Effector memory CD8-positive, alpha-beta T cell (primary cell): ENCODE measurements at regions not wholly inside any gene's neighbourhood (a gene's known extent, or its start where the extent isn't known, plus 50 kb on each side); places are given as distances from the start of the nearest gene placed in this dataset.
A peak's percentile ranks its signal among the peaks of the same experiment; 100 is the strongest.

ENCODE experiments used
- ATAC-seq: fragments of 150-1000 bp; cut with Tn5 transposase; replicated peaks from 2 replicates; pipeline ENCODE4 v1.10.0; 2021; ENCODE audit warnings: mild to moderate bottlenecking, moderate library complexity
- DNase-seq, 3 experiments: peaks; one replicate each; pipeline ENCODE4 v3.0.0; 2021
- H3K27ac Mint-ChIP-seq, 2 donors: one replicate each; pipeline ENCODE4 v1.8.0; 2022; ENCODE audit warnings: mild to moderate bottlenecking in 2 of 2, mixed read lengths in 2 of 2, moderate library complexity in 2 of 2
- H3K27me3 Mint-ChIP-seq, 2 donors: one replicate each; pipeline ENCODE4 v1.8.0; 2022; ENCODE audit warnings: mixed read lengths in 2 of 2
- H3K36me3 Mint-ChIP-seq: one replicate; pipeline ENCODE4 v1.8.0; 2022; ENCODE audit warnings: mild to moderate bottlenecking, moderate library complexity, mixed read lengths; ENCODE audit not compliant: insufficient read depth
- H3K4me1 Mint-ChIP-seq, 2 donors: one replicate each; pipeline ENCODE4 v1.8.0; 2022; ENCODE audit warnings: low read depth in 2 of 2, mixed read lengths in 2 of 2
- H3K4me3 Mint-ChIP-seq, 2 donors: one replicate each; pipeline ENCODE4 v1.8.0; 2022; ENCODE audit warnings: mild to moderate bottlenecking in 2 of 2, mixed read lengths in 2 of 2, moderate library complexity in 2 of 2
- H3K9me3 Mint-ChIP-seq, 2 donors: one replicate each; pipeline ENCODE4 v1.8.0; 2022; ENCODE audit warnings: mixed read lengths in 2 of 2

DNA sequence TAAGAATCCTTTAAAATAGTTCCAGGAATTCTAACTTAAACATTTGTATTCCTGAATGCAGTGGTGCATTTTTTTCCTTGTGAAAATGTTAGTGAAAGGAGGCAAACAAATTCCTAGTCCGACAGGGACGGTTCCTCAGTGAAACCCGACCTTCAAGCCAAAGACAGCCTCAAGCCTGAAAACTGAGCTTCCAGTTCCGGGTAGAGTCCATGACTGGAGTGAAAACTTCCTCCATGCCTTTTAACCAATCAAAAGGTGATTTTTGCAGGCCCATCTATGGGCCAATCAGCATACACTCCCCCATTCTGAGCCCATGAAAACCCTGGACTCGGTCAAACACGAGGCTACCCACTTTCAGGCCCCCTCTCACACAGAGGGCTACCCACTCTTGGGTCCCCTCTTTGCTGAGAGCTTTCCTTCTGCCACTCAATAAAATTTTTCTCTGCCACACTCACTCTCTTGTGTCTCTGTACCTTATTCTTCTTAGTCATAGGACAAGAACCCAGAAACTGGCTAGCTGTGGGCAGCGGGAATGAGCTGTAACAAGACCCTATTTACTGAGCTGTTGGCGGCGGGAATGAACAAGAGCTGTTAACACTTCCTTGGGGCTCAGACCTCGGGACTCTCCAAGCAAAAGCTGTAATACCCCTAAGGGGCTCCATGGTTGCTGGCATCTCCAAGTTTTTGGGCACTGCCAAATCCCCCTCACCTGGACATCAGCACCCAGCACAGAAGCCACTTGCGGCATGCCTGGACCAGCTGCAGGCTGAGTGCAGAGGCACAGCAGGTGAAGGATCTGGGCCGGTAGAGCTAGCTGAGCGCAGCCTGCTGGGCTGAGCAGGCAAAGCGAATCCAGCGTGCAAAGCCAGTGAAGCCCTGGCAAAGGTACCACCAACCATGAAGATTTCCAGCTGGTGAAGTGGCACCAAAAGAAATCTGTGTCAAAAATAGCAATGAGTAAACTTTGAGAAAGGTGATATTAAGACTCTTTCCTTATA lies 598.8 kb downstream of the MCTP2 start:
- Mint-ChIP-seq H3K36me3 (peaks cover 3% of the 10 kb centered on the region), H3K4me3 (no peak overlapping the region), H3K27ac (no peak overlapping the region), H3K9me3 (no peaks in the 10 kb centered on the region), H3K4me1 (no peaks in the 10 kb centered on the region), H3K27me3 (no peaks in the 10 kb centered on the region)
- DNase-seq (no peak), ATAC-seq (no peak)

DNA sequence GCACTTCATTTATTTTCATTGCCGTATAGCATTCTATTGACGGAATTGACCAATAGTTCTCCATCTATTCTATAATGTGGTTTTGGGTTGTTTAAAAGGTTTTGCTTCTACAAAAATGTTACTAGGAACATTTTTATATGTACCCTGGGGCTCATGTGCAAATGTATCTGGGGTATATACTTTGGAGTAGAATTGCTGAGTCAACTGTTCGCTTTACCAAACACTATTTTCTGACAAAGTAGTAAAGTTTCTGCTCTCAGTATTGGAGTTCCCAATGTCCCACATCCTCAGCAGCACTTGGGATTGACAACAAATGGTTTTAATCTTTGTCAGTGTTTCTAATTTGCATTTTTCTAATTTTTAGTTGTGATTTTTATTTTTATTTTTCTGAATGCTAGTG lies 602.6 kb downstream of the MCTP2 start:
- H3K27me3 Mint-ChIP-seq, result no peaks in the 10 kb centered on the region
- ATAC-seq (no peak), DNase-seq (no peak)
- peaks cover 3% of the 10 kb centered on the region for H3K36me3 Mint-ChIP-seq
- no peaks in the 10 kb centered on the region for H3K9me3 Mint-ChIP-seq
- no peak overlapping the region for H3K4me3 Mint-ChIP-seq
- no peak overlapping the region for H3K27ac Mint-ChIP-seq
- no peaks in the 10 kb centered on the region for H3K4me1 Mint-ChIP-seq

DNA sequence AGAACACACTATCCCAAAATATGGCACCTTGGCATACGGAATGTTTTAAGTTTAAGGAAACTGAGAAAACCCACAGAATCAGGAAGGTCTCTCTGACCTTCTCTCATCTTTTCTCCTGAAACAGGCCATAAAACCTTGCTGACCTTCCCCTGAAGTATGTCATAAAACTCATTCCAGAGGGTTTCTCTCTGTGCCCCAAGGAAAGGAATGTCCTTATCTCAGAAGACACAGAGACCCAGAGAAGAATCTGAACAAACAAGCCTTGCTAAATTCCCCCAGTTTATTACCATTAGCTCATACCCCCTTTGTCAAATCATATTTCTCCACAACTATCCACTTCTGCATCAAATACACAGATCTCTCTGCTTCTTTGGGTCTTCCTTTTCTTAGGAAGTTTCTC lies 603.1 kb downstream of the MCTP2 start:
- no peak overlapping the region for H3K27ac Mint-ChIP-seq
- no peak for DNase-seq
- peaks cover 3% of the 10 kb centered on the region for H3K36me3 Mint-ChIP-seq
- H3K27me3 Mint-ChIP-seq, result no peaks in the 10 kb centered on the region
- H3K4me1 Mint-ChIP-seq, result no peaks in the 10 kb centered on the region
- no peak overlapping the region for H3K4me3 Mint-ChIP-seq
- ATAC-seq, result no peak
- H3K9me3 Mint-ChIP-seq, result no peaks in the 10 kb centered on the region

DNA sequence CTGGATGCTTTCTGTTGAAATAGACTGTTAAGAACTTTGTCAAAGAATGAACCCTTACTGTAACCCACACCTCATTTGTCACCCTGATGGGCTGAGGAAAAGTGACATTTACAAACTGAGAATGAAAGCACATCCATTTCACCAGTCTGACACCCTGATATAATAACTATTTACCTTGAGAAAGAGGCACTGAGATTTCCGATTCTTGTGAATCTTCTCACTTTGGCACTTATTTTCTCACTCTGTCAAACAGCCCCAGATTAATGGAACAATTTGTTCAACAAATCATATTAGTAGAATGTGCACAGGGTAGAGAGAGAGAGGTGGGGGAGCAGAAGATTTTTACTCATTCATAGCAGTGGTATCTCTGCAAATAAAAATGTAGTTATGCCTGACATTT lies 606.9 kb downstream of the MCTP2 start:
- Mint-ChIP-seq H3K27me3 (peaks cover 11 to 29% of the 10 kb centered on the region in 2 donors), H3K9me3 (peaks cover 0 to 3% of the 10 kb centered on the region in 2 donors), H3K4me3 (no peak overlapping the region), H3K4me1 (no peaks in the 10 kb centered on the region), H3K36me3 (peaks cover 3% of the 10 kb centered on the region), H3K27ac (peak overlapping the region in 1 of 2 donors; percentile 68)
- DNase-seq, result no peak
- ATAC-seq, result no peak

DNA sequence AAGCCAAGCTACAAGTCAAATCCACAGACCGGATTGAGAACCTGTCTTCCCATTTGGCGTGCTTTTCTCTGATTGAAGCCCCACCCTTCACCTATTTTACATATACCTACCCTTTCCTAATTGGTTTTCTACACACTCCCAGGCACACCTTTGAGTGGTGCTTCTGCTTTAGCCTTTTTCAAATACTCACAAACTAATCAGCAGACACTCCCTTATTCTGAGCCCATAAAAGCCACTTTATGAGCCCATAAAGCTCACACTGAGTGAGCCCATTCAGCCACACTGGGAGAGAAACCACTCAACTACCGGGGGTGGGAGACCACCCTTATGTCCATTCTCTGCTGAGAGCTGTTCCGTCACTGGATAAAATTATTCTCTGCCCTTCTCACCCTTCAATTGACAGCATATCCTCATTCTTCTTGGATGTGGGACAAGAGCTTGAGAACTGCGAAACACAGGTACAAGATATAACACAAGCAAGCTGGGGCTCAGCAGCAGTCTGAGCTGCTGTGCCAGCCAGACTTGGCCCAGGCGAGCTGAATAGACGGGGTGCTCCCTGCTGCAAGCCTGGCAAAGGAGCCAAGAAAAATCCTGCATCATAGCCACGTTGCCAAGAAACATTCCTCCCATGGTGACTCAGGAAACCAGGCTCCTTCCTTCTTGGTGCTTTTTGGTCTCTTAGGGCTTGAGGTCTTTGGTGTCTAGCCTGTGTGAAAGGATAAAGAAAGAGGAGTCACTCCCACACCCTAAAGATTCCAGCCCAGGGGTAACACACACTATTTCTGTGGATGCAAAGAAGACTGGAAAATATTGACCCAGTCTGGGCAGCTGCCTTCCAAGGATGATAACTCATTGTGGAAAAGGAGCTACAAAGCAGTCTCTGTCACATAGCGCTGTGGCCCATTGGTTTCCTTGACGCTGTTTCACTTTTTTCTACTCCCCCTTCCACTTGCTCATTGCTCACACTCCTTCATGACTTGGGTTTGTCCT lies 609.7 kb downstream of the MCTP2 start:
- Mint-ChIP-seq H3K4me1 (peaks cover 3 to 4% of the 10 kb centered on the region in 2 donors), H3K36me3 (no peaks in the 10 kb centered on the region), H3K4me3 (no peak overlapping the region), H3K27ac (no peak overlapping the region), H3K27me3 (peaks cover 32 to 50% of the 10 kb centered on the region in 2 donors), H3K9me3 (peaks cover 0 to 6% of the 10 kb centered on the region in 2 donors)
- no peak for ATAC-seq
- DNase-seq, result no peak

DNA sequence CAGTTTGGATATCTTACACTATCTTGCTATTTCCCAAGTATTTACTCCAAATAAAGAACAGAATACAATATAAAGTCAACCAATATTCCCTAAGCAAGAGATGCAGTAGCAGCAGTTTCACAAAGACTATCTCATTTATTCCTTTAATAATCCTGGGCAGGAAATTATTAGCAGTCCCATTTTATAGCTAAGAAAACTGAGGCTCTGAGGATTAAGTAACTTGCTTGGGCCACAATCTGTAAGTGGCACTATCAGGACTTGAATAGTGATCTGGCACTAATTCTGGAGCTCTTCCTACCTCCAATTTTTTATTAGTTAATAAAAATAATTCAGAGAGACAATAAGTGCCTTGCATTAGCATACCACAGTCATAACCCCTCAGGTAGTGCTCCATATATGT lies 611.7 kb downstream of the MCTP2 start:
- ATAC-seq, result no peak
- peaks cover 38 to 55% of the 10 kb centered on the region in 2 donors for H3K27me3 Mint-ChIP-seq
- H3K9me3 Mint-ChIP-seq, result peaks cover 7 to 9% of the 10 kb centered on the region in 2 donors

DNA sequence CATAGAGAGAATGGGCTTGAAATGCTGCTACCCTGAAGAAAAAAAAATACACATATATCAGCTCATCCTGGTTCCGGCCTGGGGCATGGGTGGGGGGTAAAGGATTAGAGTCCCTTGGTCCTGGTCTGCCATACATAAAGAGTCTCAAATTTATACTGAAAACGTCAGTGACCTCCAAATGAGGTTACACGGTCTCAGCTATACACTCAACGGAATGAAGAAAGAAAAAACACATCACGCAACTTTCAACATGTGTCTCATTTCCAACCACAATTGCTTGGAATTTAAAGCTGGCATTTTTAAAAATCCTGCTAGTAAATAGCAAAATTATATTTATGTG lies 612.8 kb downstream of the MCTP2 start:
- Mint-ChIP-seq H3K4me1 (peaks cover 3 to 4% of the 10 kb centered on the region in 2 donors), H3K9me3 (peaks cover 7 to 9% of the 10 kb centered on the region in 2 donors), H3K36me3 (no peaks in the 10 kb centered on the region), H3K27ac (no peak overlapping the region), H3K4me3 (no peak overlapping the region), H3K27me3 (peaks cover 38 to 55% of the 10 kb centered on the region in 2 donors)
- DNase-seq (no peak), ATAC-seq (no peak)

More for the DNA sequence above, 611.7 kb downstream of the MCTP2 start:
- Mint-ChIP-seq H3K4me3 (no peak overlapping the region), H3K4me1 (peaks cover 3 to 4% of the 10 kb centered on the region in 2 donors), H3K27ac (no peak overlapping the region), H3K36me3 (no peaks in the 10 kb centered on the region)
- DNase-seq, result no peak

DNA sequence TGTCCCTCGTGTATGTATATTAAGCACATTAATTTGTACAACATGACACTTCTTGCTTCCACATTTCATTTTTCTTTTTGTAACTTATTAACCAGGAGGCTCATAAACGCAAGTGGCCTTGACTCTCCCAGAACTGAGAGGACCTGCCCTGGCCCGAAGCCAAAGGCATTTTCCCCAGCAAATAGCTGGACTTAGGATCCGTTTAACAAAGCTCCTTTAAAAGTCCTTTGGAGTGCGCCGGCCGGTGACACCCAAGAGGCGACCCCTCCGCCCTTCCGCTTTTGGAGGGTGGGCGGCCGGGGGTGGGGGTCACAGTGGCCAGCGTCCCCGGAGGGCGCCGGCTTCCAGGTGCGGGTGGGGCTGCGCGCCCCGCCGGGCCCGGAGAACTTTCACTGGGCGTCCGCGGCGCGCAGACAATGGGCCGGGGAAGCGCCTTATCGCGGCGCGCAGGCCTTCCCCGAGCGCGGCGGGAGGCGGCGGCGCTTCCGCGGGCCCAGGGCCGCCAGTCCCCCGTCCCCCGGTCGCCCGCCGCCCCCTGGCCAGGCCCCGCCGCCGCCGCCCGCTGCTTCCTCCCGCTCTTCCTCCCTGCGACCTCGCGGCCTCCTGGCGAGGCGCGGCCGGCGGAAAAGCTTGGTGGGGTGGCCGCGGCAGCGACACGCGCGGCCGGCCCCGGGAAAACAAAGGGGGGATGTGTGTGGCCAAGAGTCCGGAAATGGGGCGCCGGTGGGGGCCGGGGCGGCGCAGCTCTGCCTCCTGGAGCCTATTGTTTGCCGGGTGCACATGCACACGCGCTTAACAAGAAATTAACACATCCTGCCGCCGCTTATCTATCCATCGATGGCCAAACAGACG lies 613.4 kb downstream of the MCTP2 start:
- Mint-ChIP-seq H3K9me3 (peaks cover 7 to 9% of the 10 kb centered on the region in 2 donors), H3K36me3 (no peaks in the 10 kb centered on the region), H3K27me3 (peaks cover 38 to 55% of the 10 kb centered on the region in 2 donors), H3K4me3 (no peak overlapping the region), H3K4me1 (peaks cover 3 to 4% of the 10 kb centered on the region in 2 donors), H3K27ac (no peak overlapping the region)
- DNase-seq (no peak), ATAC-seq (no peak)

DNA sequence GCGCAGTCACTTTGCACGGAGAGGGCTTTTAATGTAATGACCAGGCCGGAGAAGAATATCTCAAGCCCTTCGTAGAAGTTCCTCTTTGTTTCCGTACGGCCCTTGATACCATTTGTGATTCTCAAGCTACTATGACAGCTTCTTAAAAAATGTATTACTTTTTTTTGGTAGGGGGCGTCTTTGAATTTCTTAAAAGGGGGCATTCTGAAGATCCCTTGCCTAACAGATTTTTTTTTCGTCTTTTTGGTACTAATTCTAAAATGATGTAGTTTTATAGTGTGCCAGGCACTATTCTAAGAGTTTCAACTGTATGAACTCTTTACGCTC lies 614.0 kb downstream of the MCTP2 start:
- Mint-ChIP-seq H3K27me3 (peaks cover 38 to 55% of the 10 kb centered on the region in 2 donors), H3K4me3 (no peak overlapping the region), H3K4me1 (peaks cover 3 to 4% of the 10 kb centered on the region in 2 donors), H3K9me3 (peaks cover 7 to 9% of the 10 kb centered on the region in 2 donors), H3K27ac (no peak overlapping the region), H3K36me3 (no peaks in the 10 kb centered on the region)
- DNase-seq, result no peak
- ATAC-seq, result no peak

DNA sequence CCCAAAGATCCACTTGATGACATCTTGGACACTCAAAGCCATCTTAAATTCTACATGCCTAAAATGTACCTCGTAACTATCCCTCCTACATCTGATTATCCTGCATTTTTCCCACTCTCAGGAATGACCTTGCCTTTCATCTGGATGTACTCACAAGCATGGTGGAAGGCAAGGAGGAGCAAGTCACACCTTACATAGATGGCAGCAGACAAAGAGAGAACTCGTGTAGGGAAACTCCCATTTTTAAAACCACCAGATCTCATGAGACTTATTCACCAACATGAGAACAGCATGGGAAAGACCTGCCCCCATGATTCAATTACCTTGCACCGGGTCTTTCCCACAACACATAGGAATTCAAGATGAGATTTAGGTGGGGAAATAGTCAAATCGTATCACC lies 616.0 kb downstream of the MCTP2 start:
- Mint-ChIP-seq H3K27me3 (peaks cover 35 to 39% of the 10 kb centered on the region in 2 donors), H3K4me3 (no peak overlapping the region), H3K27ac (no peak overlapping the region), H3K9me3 (peaks cover 7 to 9% of the 10 kb centered on the region in 2 donors), H3K4me1 (peaks cover 3 to 4% of the 10 kb centered on the region in 2 donors), H3K36me3 (no peaks in the 10 kb centered on the region)
- ATAC-seq, result no peak
- no peak for DNase-seq

DNA sequence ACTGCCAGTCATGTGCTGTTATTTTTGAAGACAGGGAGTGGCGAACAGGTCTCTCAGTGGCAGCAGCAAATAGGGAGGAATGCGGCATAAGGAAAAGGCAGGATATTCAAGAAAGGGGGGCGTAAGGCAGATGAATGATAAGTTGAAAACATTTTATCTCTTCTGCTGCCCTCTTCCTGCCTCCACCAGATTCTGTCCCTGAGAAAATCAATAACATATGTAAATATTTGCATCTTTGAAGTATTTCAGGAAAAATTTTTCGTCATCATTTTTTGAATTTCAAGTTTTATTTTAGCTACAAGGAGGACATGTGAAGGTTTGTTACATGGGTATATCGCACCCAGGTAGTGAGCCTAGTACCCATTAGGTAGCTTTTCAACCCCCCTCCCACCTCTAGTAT lies 616.7 kb downstream of the MCTP2 start:
- no peak for DNase-seq
- H3K9me3 Mint-ChIP-seq, result peaks cover 7 to 9% of the 10 kb centered on the region in 2 donors
- peaks cover 28 to 35% of the 10 kb centered on the region in 2 donors for H3K27me3 Mint-ChIP-seq

DNA sequence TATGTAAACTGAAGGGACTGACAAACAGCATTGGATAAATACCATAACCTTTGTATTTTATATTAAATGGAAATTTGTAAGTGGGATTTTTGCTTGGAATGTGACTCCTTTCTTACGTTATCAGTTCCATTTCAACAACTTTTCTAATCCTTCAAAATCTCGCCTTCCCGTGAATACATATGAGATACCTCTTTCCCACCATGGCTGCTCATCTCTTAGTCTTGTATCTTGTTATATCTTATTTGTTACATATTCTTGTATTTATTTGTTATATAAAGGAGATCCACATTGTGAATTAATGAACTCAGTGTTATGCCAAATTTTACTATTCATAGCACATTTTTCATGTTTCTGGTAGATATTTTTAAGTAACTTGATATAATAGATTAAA lies 623.7 kb downstream of the MCTP2 start:
- H3K4me1 Mint-ChIP-seq, result no peaks in the 10 kb centered on the region
- peaks cover 7 to 8% of the 10 kb centered on the region in 2 donors for H3K27me3 Mint-ChIP-seq
- no peak for DNase-seq
- ATAC-seq, result no peak
- no peak overlapping the region for H3K4me3 Mint-ChIP-seq
- peaks cover 2 to 10% of the 10 kb centered on the region in 2 donors for H3K9me3 Mint-ChIP-seq
- no peak overlapping the region for H3K27ac Mint-ChIP-seq
- H3K36me3 Mint-ChIP-seq, result no peaks in the 10 kb centered on the region

More for the DNA sequence above, 616.7 kb downstream of the MCTP2 start:
- Mint-ChIP-seq H3K4me3 (no peak overlapping the region), H3K27ac (no peak overlapping the region), H3K36me3 (no peaks in the 10 kb centered on the region), H3K4me1 (peaks cover 3 to 4% of the 10 kb centered on the region in 2 donors)
- ATAC-seq, result no peak
